Liver (tissue), 7 donors: ENCODE measurements at regions not wholly inside any gene's neighbourhood (a gene's known extent, or its start where the extent isn't known, plus 50 kb on each side); places are given as distances from the start of the nearest gene placed in this dataset.
"Not testable (repeated sequence)": the region's sequence is repeated elsewhere in the genome, so short reads cannot be mapped to it uniquely, and the experiment has no call there.

Experiments used
- DNase-seq: peaks from one replicate; pipeline ENCODE4 v3.0.0-alpha.2; 2017; ENCODE audit warnings: low spot score
- H3K27ac ChIP-seq, 2 donors: one replicate each; pipeline ENCODE4 v1.7.0; 2013; ENCODE audit warnings: inconsistent platforms in 2 of 2, low read length in 2 of 2, control low read depth in 1 of 2, low read depth in 1 of 2, mild to moderate bottlenecking in 1 of 2
- H3K27me3 ChIP-seq, 4 donors: one replicate each; pipeline versions ENCODE4 v1.6.1 to v1.7.0; 2013; ENCODE audit warnings: low read length in 3 of 4, inconsistent platforms in 1 of 4, mild to moderate bottlenecking in 1 of 4, moderate library complexity in 1 of 4; ENCODE audit not compliant: control insufficient read depth in 4 of 4, insufficient read depth in 4 of 4
- H3K36me3 ChIP-seq, 4 donors: one replicate each; pipeline versions ENCODE4 v1.6.1 to v1.7.0; 2013; ENCODE audit warnings: low read length in 3 of 4, mild to moderate bottlenecking in 3 of 4, low read depth in 1 of 4, moderate library complexity in 1 of 4; ENCODE audit not compliant: control insufficient read depth in 4 of 4, insufficient read depth in 3 of 4
- H3K4me1 ChIP-seq, 4 donors: one replicate each; pipeline versions ENCODE4 v1.6.1 to v1.7.0; 2013; ENCODE audit warnings: low read length in 3 of 4, mild to moderate bottlenecking in 3 of 4, moderate library complexity in 1 of 4; ENCODE audit not compliant: control insufficient read depth in 4 of 4, insufficient read depth in 4 of 4
- H3K4me3 ChIP-seq, 3 donors: one replicate each; pipeline versions ENCODE4 v1.6.1 to v1.7.0; 2013; ENCODE audit warnings: low read length in 3 of 3, control low read depth in 1 of 3, low read depth in 1 of 3, mild to moderate bottlenecking in 1 of 3
- H3K9ac ChIP-seq, 2 donors: one replicate each; pipeline ENCODE4 v1.7.0; 2013; ENCODE audit warnings: low read length in 2 of 2, mild to moderate bottlenecking in 2 of 2, moderate library complexity in 2 of 2, control low read depth in 1 of 2, low read depth in 1 of 2
- H3K9me3 ChIP-seq, 4 donors: one replicate each; pipeline versions ENCODE4 v1.6.1 to v1.7.0; 2013; ENCODE audit warnings: low read length in 3 of 4; ENCODE audit not compliant: control insufficient read depth in 4 of 4
- ATF3 ChIP-seq: IDR thresholded peaks from 2 replicates; pipeline ENCODE4 v1.6.1; 2016; ENCODE audit warnings: antibody characterized with exemption
- FOXA1 ChIP-seq: IDR thresholded peaks from 2 replicates; pipeline ENCODE4 v1.6.1; 2016; ENCODE audit warnings: antibody characterized with exemption
- FOXA2 ChIP-seq: IDR thresholded peaks from 2 replicates; pipeline ENCODE4 v1.6.1; 2016; ENCODE audit warnings: antibody characterized with exemption
- GABPA ChIP-seq, 2 donors: IDR thresholded peaks in 1 of 2; conservative IDR thresholded peaks in 1 of 2; 2 replicates each; pipeline ENCODE4 v1.6.1; 2016; ENCODE audit warnings: antibody characterized with exemption in 2 of 2, mild to moderate bottlenecking in 1 of 2, moderate library complexity in 1 of 2
- HNF4A ChIP-seq, 2 donors: conservative IDR thresholded peaks; 2 replicates each; pipeline ENCODE4 v1.6.1; 2016; ENCODE audit warnings: antibody characterized with exemption in 2 of 2, mild to moderate bottlenecking in 2 of 2
- HNF4G ChIP-seq: IDR thresholded peaks from 2 replicates; pipeline ENCODE4 v1.6.1; 2016; ENCODE audit warnings: antibody characterized with exemption
- JUND ChIP-seq, 2 donors: IDR thresholded peaks; 2 replicates each; pipeline ENCODE4 v1.6.1; 2016; ENCODE audit warnings: antibody characterized with exemption in 2 of 2
- NR2F2 ChIP-seq: IDR thresholded peaks from 2 replicates; pipeline ENCODE4 v1.6.1; 2016; ENCODE audit warnings: antibody characterized with exemption
- REST ChIP-seq: IDR thresholded peaks from 2 replicates; pipeline ENCODE4 v1.6.1; 2016; ENCODE audit warnings: antibody characterized with exemption, mild to moderate bottlenecking
- RXRA ChIP-seq, 2 donors: IDR thresholded peaks; 2 replicates each; pipeline ENCODE4 v1.6.1; 2017 to 2018; ENCODE audit warnings: antibody characterized with exemption in 2 of 2, mild to moderate bottlenecking in 1 of 2
- SP1 ChIP-seq: IDR thresholded peaks from 2 replicates; pipeline ENCODE4 v1.6.1; 2018; ENCODE audit warnings: antibody characterized with exemption, mild to moderate bottlenecking
- ZBTB33 ChIP-seq: IDR thresholded peaks from 2 replicates; pipeline ENCODE4 v1.6.1; 2016; ENCODE audit warnings: antibody characterized with exemption
- WGBS: extraction: QIAGEN DNeasy Blood & Tissue Kit; methylation state at CpG from one replicate; pipeline ENCODE4 v1.1.7; 2013; 5-methylcytosine and 5-hydroxymethylcytosine counted together
- donor health status: healthy.
- donor health status: healthy.
- donor health status: healthy.
- donor health status: healthy.

DNA sequence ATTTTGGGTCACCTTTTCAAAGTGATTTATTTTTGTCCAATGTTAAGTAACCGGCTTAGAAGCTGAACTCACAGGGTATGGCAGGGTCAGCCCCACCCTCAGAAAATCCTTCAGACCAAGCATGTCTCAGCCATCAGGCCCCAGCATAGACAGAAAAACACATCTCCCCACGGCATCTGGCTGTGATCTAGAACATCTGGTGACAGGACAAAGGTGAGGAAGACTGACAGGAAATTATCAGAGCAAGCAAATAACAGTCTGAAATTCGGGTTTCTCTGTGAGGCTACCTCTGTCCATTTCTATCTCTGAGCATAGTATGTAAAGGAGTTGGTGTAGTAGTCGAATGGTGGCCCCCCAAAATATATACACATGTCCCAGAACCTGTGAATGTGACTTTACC lies 177.0 kb upstream of the C1GALT1 start (continued):
- no peak for TF ChIP-seq REST

- H3K9me3 ChIP-seq, H3K4me1 ChIP-seq, H3K36me3 ChIP-seq, H3K9ac ChIP-seq, H3K27me3 ChIP-seq, H3K27ac ChIP-seq, H3K4me3 ChIP-seq, DNase-seq: not testable (repeated sequence)
- 93% methylated on average over 2 of the region's 2 CpGs for WGBS
Observed at GRCh38 chr7:7005949-7006348, 176.4 kb upstream of the C1GALT1 start.

GRCh38 chr7:7011241-7011640 lies 171.1 kb upstream of the C1GALT1 start:
- not testable (repeated sequence) for H3K9me3 ChIP-seq, H3K36me3 ChIP-seq, H3K9ac ChIP-seq, DNase-seq, H3K27ac ChIP-seq, H3K4me1 ChIP-seq, H3K4me3 ChIP-seq, H3K27me3 ChIP-seq
- 75% methylated on average over 8 of the region's 8 CpGs for WGBS

DNA sequence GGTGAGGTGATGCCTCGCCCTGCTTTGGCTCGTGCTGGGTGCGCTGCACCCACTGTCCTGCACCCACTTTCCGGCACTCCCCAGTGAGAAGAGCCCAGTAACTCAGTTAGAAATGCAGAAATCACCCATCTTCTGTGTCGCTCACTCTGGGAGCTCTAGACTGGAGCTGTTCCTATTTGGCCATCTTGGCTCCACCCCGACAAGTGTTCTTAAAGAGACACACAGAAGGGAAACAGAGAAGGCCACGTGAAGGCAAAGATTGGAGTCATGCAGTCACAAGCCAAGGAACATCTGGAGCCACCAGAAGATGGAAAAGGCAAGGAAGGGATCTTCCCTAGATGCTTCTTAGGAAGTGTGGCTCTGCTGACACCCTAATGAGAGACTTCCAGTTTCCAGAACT lies 170.6 kb upstream of the C1GALT1 start:
- not testable (repeated sequence) for H3K27ac ChIP-seq, H3K9ac ChIP-seq, DNase-seq, H3K4me1 ChIP-seq, H3K27me3 ChIP-seq, H3K9me3 ChIP-seq, H3K36me3 ChIP-seq, H3K4me3 ChIP-seq
- WGBS: 86% methylated on average over 7 of the region's 7 CpGs

GRCh38 chr7:7014827-7015595 lies 167.3 kb upstream of the C1GALT1 start:
- Histone ChIP-seq H3K4me3 (no peak overlapping the region), H3K36me3 (no peaks in the 10 kb centered on the region), H3K9me3 (no peaks in the 10 kb centered on the region), H3K9ac (no peak overlapping the region), H3K27ac (no peak overlapping the region), H3K4me1 (no peaks in the 10 kb centered on the region), H3K27me3 (peaks cover 0 to 2% (median 0%) of the 10 kb centered on the region in 4 donors)
- WGBS: 69% methylated on average over 6 of the region's 6 CpGs
- DNase-seq: no peak
- TF ChIP-seq ZBTB33 (no peak), NR2F2 (no peak), RXRA (IDR thresholded peaks at IDR 0.05) (no peak), GABPA (IDR thresholded peaks at IDR 0.05 in 1 of 2, conservative IDR thresholded peaks at IDR 0.05 in 1 of 2) (no peak), HNF4G (no peak), ATF3 (no peak), HNF4A (conservative IDR thresholded peaks at IDR 0.05) (no peak), JUND (IDR thresholded peaks at IDR 0.05) (no peak), FOXA2 (no peak), FOXA1 (no peak), REST (no peak), SP1 (no peak)
